Chondrocyte (in vitro differentiated cells): ENCODE measurements at regions not wholly inside any gene's neighbourhood (a gene's known extent, or its start where the extent isn't known, plus 50 kb on each side); places are given as distances from the start of the nearest gene placed in this dataset.

Experiments used
- DNase-seq: peaks from one replicate; pipeline ENCODE4 v3.0.0; 2021; ENCODE audit warnings: mixed read lengths, low spot score
- H3K27ac Mint-ChIP-seq: one replicate; pipeline ENCODE4 v1.8.0; 2021; ENCODE audit warnings: mild to moderate bottlenecking, moderate library complexity, mixed read lengths; ENCODE audit not compliant: unreplicated experiment
- H3K27me3 Mint-ChIP-seq: 2 replicates; pipeline ENCODE4 v1.8.0; 2021; ENCODE audit warnings: low read depth, mixed read lengths
- H3K36me3 Mint-ChIP-seq: 2 replicates; pipeline ENCODE4 v1.8.0; 2021; ENCODE audit warnings: low read depth, mixed read lengths
- H3K4me1 Mint-ChIP-seq: 2 replicates; pipeline ENCODE4 v1.8.0; 2021; ENCODE audit warnings: low read depth, mild to moderate bottlenecking, mixed read lengths
- H3K4me3 Mint-ChIP-seq: one replicate; pipeline ENCODE4 v1.8.0; 2021; ENCODE audit warnings: mild to moderate bottlenecking, moderate library complexity, mixed read lengths; ENCODE audit not compliant: unreplicated experiment
- H3K9me3 Mint-ChIP-seq: 2 replicates; pipeline ENCODE4 v1.8.0; 2021; ENCODE audit warnings: low read depth, mixed read lengths
- TF ChIP-seq, protein P1 (sequence below): fragments of 200-600 bp; sonication (generic); IDR thresholded peaks from 2 replicates; pipeline ENCODE4 v1.5.0; 2021; ENCODE audit warnings: antibody characterized with exemption, mild to moderate bottlenecking, moderate library complexity

- H3K4me1 Mint-ChIP-seq = peaks cover 7% of the 10 kb centered on the region
- no peak overlapping the region for H3K27ac Mint-ChIP-seq
- no peak overlapping the region for H3K4me3 Mint-ChIP-seq
- TF ChIP-seq, protein P1, sequence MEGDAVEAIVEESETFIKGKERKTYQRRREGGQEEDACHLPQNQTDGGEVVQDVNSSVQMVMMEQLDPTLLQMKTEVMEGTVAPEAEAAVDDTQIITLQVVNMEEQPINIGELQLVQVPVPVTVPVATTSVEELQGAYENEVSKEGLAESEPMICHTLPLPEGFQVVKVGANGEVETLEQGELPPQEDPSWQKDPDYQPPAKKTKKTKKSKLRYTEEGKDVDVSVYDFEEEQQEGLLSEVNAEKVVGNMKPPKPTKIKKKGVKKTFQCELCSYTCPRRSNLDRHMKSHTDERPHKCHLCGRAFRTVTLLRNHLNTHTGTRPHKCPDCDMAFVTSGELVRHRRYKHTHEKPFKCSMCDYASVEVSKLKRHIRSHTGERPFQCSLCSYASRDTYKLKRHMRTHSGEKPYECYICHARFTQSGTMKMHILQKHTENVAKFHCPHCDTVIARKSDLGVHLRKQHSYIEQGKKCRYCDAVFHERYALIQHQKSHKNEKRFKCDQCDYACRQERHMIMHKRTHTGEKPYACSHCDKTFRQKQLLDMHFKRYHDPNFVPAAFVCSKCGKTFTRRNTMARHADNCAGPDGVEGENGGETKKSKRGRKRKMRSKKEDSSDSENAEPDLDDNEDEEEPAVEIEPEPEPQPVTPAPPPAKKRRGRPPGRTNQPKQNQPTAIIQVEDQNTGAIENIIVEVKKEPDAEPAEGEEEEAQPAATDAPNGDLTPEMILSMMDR = no peak
- no peaks in the 10 kb centered on the region for H3K36me3 Mint-ChIP-seq
- DNase-seq = no peak
- peaks cover 3% of the 10 kb centered on the region for H3K9me3 Mint-ChIP-seq
- no peaks in the 10 kb centered on the region for H3K27me3 Mint-ChIP-seq
Measured at GRCh38 chr2:234273887-234274584, 222.8 kb downstream of the ARL4C start.

GRCh38 chr2:234272069-234272850, 221.8 kb downstream of the SPP2 start:
- peaks cover 7% of the 10 kb centered on the region for H3K4me1 Mint-ChIP-seq
- no peaks in the 10 kb centered on the region for H3K36me3 Mint-ChIP-seq

GRCh38 chr2:234271338-234271737, 220.8 kb downstream of the SPP2 start:
- H3K9me3 Mint-ChIP-seq = no peaks in the 10 kb centered on the region
- H3K4me1 Mint-ChIP-seq = peaks cover 7% of the 10 kb centered on the region
- no peak overlapping the region for H3K27ac Mint-ChIP-seq
- no peaks in the 10 kb centered on the region for H3K36me3 Mint-ChIP-seq
- TF ChIP-seq, protein P1 = no peak
- no peaks in the 10 kb centered on the region for H3K27me3 Mint-ChIP-seq
- H3K4me3 Mint-ChIP-seq = no peak overlapping the region
- DNase-seq = no peak

More at GRCh38 chr2:234272069-234272850, 221.8 kb downstream of the SPP2 start:
- Mint-ChIP-seq H3K27ac (no peak overlapping the region), H3K9me3 (no peaks in the 10 kb centered on the region), H3K27me3 (no peaks in the 10 kb centered on the region), H3K4me3 (no peak overlapping the region)
- DNase-seq = no peak
- TF ChIP-seq, protein P1 = no peak

- Mint-ChIP-seq H3K9me3 (no peaks in the 10 kb centered on the region), H3K36me3 (no peaks in the 10 kb centered on the region), H3K27me3 (no peaks in the 10 kb centered on the region), H3K4me1 (peaks cover 7% of the 10 kb centered on the region), H3K4me3 (no peak overlapping the region), H3K27ac (no peak overlapping the region)
- DNase-seq = no peak
- TF ChIP-seq, protein P1 = no peak
Measured at GRCh38 chr2:234269769-234270204, 219.3 kb downstream of the SPP2 start.

GRCh38 chr2:234267534-234267933, 217.0 kb downstream of the SPP2 start:
- TF ChIP-seq, protein P1 = no peak
- H3K27me3 Mint-ChIP-seq = no peaks in the 10 kb centered on the region
- H3K9me3 Mint-ChIP-seq = no peaks in the 10 kb centered on the region
- H3K36me3 Mint-ChIP-seq = no peaks in the 10 kb centered on the region
- no peak overlapping the region for H3K4me3 Mint-ChIP-seq
- peaks cover 7% of the 10 kb centered on the region for H3K4me1 Mint-ChIP-seq
- no peak overlapping the region for H3K27ac Mint-ChIP-seq
- DNase-seq = no peak
